ENCODE measurements at regions not wholly inside any gene's neighbourhood (a gene's known extent, or its start where the extent isn't known, plus 50 kb on each side); places are given as distances from the start of the nearest gene placed in this dataset.

- no peak for DNase-seq
Measured at GRCh38 chr20:55586610-55587009, 418.7 kb downstream of the CBLN4 start.

- no peak for DNase-seq
Measured at GRCh38 chr20:55584964-55585363, 420.4 kb downstream of the CBLN4 start.

GRCh38 chr20:55584307-55584706 lies 421.0 kb downstream of the CBLN4 start:
- no peak for DNase-seq

GRCh38 chr20:55583036-55583435 lies 422.3 kb downstream of the CBLN4 start:
- DNase-seq, result no peak

GRCh38 chr20:55582498-55582897 lies 422.8 kb downstream of the CBLN4 start:
- DNase-seq, result no peak

GRCh38 chr20:55581519-55581918 lies 423.8 kb downstream of the CBLN4 start:
- no peak for DNase-seq

- no peak for DNase-seq
Measured at GRCh38 chr20:55580475-55580874, 424.8 kb downstream of the CBLN4 start.

- no peak for DNase-seq
Measured at GRCh38 chr20:55579802-55580201, 425.5 kb downstream of the CBLN4 start.

- DNase-seq, result no peak
Measured at GRCh38 chr20:55576981-55577380, 428.3 kb downstream of the CBLN4 start.

- no peak for DNase-seq
Measured at GRCh38 chr20:55569084-55569483, 436.2 kb downstream of the CBLN4 start.

- no peak for DNase-seq
Measured at GRCh38 chr20:55567826-55568225, 437.5 kb downstream of the CBLN4 start.

- no peak for DNase-seq
Measured at GRCh38 chr20:55565096-55565773, 440.1 kb downstream of the CBLN4 start.

GRCh38 chr20:55561259-55561658 lies 444.1 kb downstream of the CBLN4 start:
- no peak for DNase-seq

- no peak for DNase-seq
Measured at GRCh38 chr20:55557191-55557590, 448.1 kb downstream of the CBLN4 start.

- DNase-seq, result no peak
Measured at GRCh38 chr20:55555075-55555650, 450.2 kb downstream of the CBLN4 start.

- no peak for DNase-seq
Measured at GRCh38 chr20:55544638-55545037, 460.7 kb downstream of the CBLN4 start.

- no peak for DNase-seq
Measured at GRCh38 chr20:55540486-55540885, 464.8 kb downstream of the CBLN4 start.

- no peak for DNase-seq
Measured at GRCh38 chr20:55540013-55540412, 465.3 kb downstream of the CBLN4 start.

- no peak for DNase-seq
Measured at GRCh38 chr20:55538261-55538908, 466.9 kb downstream of the CBLN4 start.

- no peak for DNase-seq
Measured at GRCh38 chr20:55535366-55535765, 470.0 kb downstream of the CBLN4 start.

- no peak for DNase-seq
Measured at GRCh38 chr20:55533632-55534031, 471.7 kb downstream of the CBLN4 start.

- no peak for DNase-seq
Measured at GRCh38 chr20:55530763-55531162, 474.6 kb downstream of the CBLN4 start.

- no peak for DNase-seq
Measured at GRCh38 chr20:55528482-55528881, 476.8 kb downstream of the CBLN4 start.

- no peak for DNase-seq
Measured at GRCh38 chr20:55522296-55522815, 483.0 kb downstream of the CBLN4 start.
